ENCODE measurements at regions not wholly inside any gene's neighbourhood (a gene's known extent, or its start where the extent isn't known, plus 50 kb on each side); places are given as distances from the start of the nearest gene placed in this dataset.

GRCh38 chr19:34824686-34825085 is 51.7 kb upstream of the ZNF599 start:
- no peak for DNase-seq (ENCODE audit: low read depth)
